GM21381 (cell line): ENCODE measurements at regions not wholly inside any gene's neighbourhood (a gene's known extent, or its start where the extent isn't known, plus 50 kb on each side); places are given as distances from the start of the nearest gene placed in this dataset.

Experiments
- ATAC-seq: cut with Tn5 transposase; IDR thresholded peaks from one replicate; pipeline ENCODE4 v1.9.1; 2021; ENCODE audit warnings: mild to moderate bottlenecking, moderate library complexity; ENCODE audit not compliant: unreplicated experiment

GRCh38 chr16:82499302-82499701 lies 127.5 kb upstream of the CDH13 start:
- ATAC-seq: no peak

GRCh38 chr16:82497139-82497538 lies 129.6 kb upstream of the CDH13 start:
- ATAC-seq: no peak

- ATAC-seq: no peak
Measured at GRCh38 chr16:82488460-82488859, 138.3 kb upstream of the CDH13 start.

- no peak for ATAC-seq
Measured at GRCh38 chr16:82481455-82481854, 145.3 kb upstream of the CDH13 start.

- ATAC-seq: no peak
Measured at GRCh38 chr16:82476786-82477185, 150.0 kb upstream of the CDH13 start.

- ATAC-seq: no peak
Measured at GRCh38 chr16:82470620-82471152, 156.1 kb upstream of the CDH13 start.

- no peak for ATAC-seq
Measured at GRCh38 chr16:82470016-82470415, 156.8 kb upstream of the CDH13 start.

GRCh38 chr16:82464187-82464586 lies 162.6 kb upstream of the CDH13 start:
- no peak for ATAC-seq

- ATAC-seq: no peak
Measured at GRCh38 chr16:82460766-82461165, 166.0 kb upstream of the CDH13 start.

GRCh38 chr16:82459580-82460256 lies 167.1 kb upstream of the CDH13 start:
- ATAC-seq: no peak

GRCh38 chr16:82456683-82457082 lies 170.1 kb upstream of the CDH13 start:
- ATAC-seq: peak; percentile 89

- ATAC-seq: no peak
Measured at GRCh38 chr16:82454566-82454965, 172.2 kb upstream of the CDH13 start.

GRCh38 chr16:82454152-82454551 lies 172.6 kb upstream of the CDH13 start:
- ATAC-seq: no peak

- ATAC-seq: no peak
Measured at GRCh38 chr16:82452004-82452756, 174.6 kb upstream of the CDH13 start.

- ATAC-seq: no peak
Measured at GRCh38 chr16:82451449-82451848, 175.3 kb upstream of the CDH13 start.

- no peak for ATAC-seq
Measured at GRCh38 chr16:82440336-82440735, 186.4 kb upstream of the CDH13 start.

- no peak for ATAC-seq
Measured at GRCh38 chr16:82439678-82440293, 187.0 kb upstream of the CDH13 start.

GRCh38 chr16:82433042-82433441 lies 193.7 kb upstream of the CDH13 start:
- ATAC-seq: no peak

- no peak for ATAC-seq
Measured at GRCh38 chr16:82432261-82432660, 194.5 kb upstream of the CDH13 start.

- no peak for ATAC-seq
Measured at GRCh38 chr16:82425661-82426060, 201.1 kb upstream of the CDH13 start.

- no peak for ATAC-seq
Measured at GRCh38 chr16:82421851-82422250, 204.9 kb upstream of the CDH13 start.

GRCh38 chr16:82419332-82419731 lies 207.4 kb upstream of the CDH13 start:
- no peak for ATAC-seq
